HEK293T (cell line): ENCODE measurements at regions not wholly inside any gene's neighbourhood (a gene's known extent, or its start where the extent isn't known, plus 50 kb on each side); places are given as distances from the start of the nearest gene placed in this dataset.

Source experiments
- ARNT ChIP-seq: fragments of 450-650 bp; IDR thresholded peaks from 2 replicates; pipeline ENCODE4 v1.6.1; 2017; ENCODE audit warnings: mild to moderate bottlenecking
- BHLHE40 ChIP-seq: fragments of 450-650 bp; IDR thresholded peaks from 2 replicates; pipeline ENCODE4 v1.6.1; 2016; ENCODE audit warnings: mild to moderate bottlenecking, moderate library complexity, borderline replicate concordance
- ELF4 ChIP-seq: fragments of 450-650 bp; IDR thresholded peaks from 2 replicates; pipeline ENCODE4 v1.6.1; 2017; ENCODE audit warnings: antibody characterized with exemption
- FOXA1 ChIP-seq: fragments of 450-650 bp; IDR thresholded peaks from 2 replicates; pipeline ENCODE4 v1.6.1; 2016; ENCODE audit warnings: mild to moderate bottlenecking
- FOXK2 ChIP-seq: fragments of 450-650 bp; IDR thresholded peaks from 2 replicates; pipeline ENCODE4 v1.6.1; 2016; ENCODE audit warnings: mild to moderate bottlenecking
- FOXM1 ChIP-seq: fragments of 450-650 bp; IDR thresholded peaks from 2 replicates; pipeline ENCODE4 v1.6.1; 2017; ENCODE audit warnings: mild to moderate bottlenecking, borderline replicate concordance
- HDGF ChIP-seq: fragments of 450-650 bp; IDR thresholded peaks from 2 replicates; pipeline ENCODE4 v1.6.1; 2017; ENCODE audit warnings: antibody characterized with exemption, borderline replicate concordance
- NFRKB ChIP-seq: fragments of 450-650 bp; IDR thresholded peaks from 2 replicates; pipeline ENCODE4 v1.6.1; 2016; ENCODE audit warnings: mild to moderate bottlenecking, moderate library complexity
- SP1 ChIP-seq: fragments of 450-650 bp; IDR thresholded peaks from 2 replicates; pipeline ENCODE4 v1.6.1; 2017
- SUZ12 ChIP-seq: fragments of 450-650 bp; IDR thresholded peaks from 2 replicates; pipeline ENCODE4 v1.6.1; 2016; ENCODE audit warnings: mild to moderate bottlenecking
- TARDBP ChIP-seq: fragments of 450-650 bp; IDR thresholded peaks from 2 replicates; pipeline ENCODE4 v1.6.1; 2016
- ZNF384 ChIP-seq: fragments of 450-650 bp; IDR thresholded peaks from 2 replicates; pipeline ENCODE4 v1.6.1; 2016
- TF ChIP-seq, protein P1 (sequence below): fragments of 450-650 bp; IDR thresholded peaks from 2 replicates; pipeline ENCODE4 v1.6.1; 2016

DNA sequence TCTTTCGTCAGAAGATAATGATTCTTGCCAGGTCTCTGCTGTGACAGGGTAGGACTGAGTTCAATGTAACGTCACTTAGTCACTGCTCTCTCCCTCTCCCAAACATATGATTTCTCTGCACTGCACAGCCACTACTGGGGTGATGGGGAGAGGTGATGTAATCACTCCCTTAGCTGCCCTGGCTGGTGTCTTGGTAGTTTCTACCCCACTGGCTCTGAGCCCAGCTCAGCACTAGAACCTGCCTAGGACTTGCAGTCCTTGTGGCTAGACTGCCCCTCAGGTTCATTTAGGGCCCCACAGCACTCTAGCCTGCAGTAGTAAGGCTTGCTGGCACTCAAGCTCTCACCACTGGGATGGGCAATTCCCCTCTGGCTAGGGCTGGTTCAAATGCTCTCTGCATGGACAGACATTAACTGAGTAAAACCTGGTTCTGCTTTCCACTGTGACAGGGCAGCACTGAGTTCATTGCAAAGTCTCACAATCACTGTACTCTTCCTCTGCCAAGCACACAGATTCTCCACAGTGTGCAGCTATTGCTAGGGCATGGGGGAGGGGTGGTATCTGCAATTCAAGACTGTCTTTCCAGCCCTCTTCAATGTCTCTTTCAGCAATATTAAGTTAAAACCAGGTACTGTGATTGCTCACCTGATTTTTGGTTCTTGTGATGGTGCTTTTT is 571.4 kb upstream of the FAT3 start:
- no peak for TF ChIP-seq BHLHE40
- TF ChIP-seq SP1, result no peak
- no peak for TF ChIP-seq SUZ12
- TF ChIP-seq ELF4, result no peak
- TF ChIP-seq FOXM1, result no peak
- TF ChIP-seq, protein P1, sequence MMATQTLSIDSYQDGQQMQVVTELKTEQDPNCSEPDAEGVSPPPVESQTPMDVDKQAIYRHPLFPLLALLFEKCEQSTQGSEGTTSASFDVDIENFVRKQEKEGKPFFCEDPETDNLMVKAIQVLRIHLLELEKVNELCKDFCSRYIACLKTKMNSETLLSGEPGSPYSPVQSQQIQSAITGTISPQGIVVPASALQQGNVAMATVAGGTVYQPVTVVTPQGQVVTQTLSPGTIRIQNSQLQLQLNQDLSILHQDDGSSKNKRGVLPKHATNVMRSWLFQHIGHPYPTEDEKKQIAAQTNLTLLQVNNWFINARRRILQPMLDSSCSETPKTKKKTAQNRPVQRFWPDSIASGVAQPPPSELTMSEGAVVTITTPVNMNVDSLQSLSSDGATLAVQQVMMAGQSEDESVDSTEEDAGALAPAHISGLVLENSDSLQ, result no peak
- no peak for TF ChIP-seq ARNT
- no peak for TF ChIP-seq TARDBP
- no peak for TF ChIP-seq FOXK2
- TF ChIP-seq FOXA1, result no peak
- TF ChIP-seq ZNF384, result no peak
- no peak for TF ChIP-seq HDGF
- TF ChIP-seq NFRKB, result no peak
